ENCODE measurements at regions not wholly inside any gene's neighbourhood (a gene's known extent, or its start where the extent isn't known, plus 50 kb on each side); places are given as distances from the start of the nearest gene placed in this dataset.
A peak's percentile ranks its signal among the peaks of the same experiment; 100 is the strongest.
"Not testable (repeated sequence)": the region's sequence is repeated elsewhere in the genome, so short reads cannot be mapped to it uniquely, and the experiment has no call there.

GRCh38 chr15:62297522-62297921 is 132.4 kb upstream of the C2CD4B start:
- DNase-seq: no peak
- H3K9me3 ChIP-seq: 0 out of 2 replicates have a peak, but pooled peaks cover 3% of the 10 kb centered on the region
- H3K27me3 ChIP-seq: peaks cover 15% of the 10 kb centered on the region
- H3K4me3 ChIP-seq: no peak overlapping the region
- no peaks in the 10 kb centered on the region for H3K36me3 ChIP-seq

DNA sequence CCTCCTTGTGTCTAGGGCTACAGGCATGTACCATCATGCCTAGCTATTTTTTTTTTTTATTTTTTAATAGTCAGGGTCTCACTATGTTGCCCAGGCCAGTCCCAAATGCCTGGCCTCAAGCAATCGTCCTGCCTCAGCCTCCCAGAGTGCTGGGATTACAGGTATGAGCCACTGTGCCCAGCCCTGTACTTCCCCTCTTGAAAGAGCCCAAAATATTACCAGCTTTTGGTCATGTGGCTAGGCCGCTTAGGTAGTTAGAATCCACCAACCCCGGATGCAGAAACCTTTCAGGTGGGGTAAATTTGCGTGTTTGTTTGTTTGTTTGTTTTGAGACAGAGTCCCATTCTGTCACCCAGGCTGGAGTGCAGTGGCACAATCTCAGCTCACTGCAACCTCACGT is 132.8 kb upstream of the C2CD4B start:
- Histone ChIP-seq H3K4me3 (no peak overlapping the region), H3K27me3 (peaks cover 15% of the 10 kb centered on the region), H3K9me3 (no peaks in the 10 kb centered on the region), H3K36me3 (no peaks in the 10 kb centered on the region)
- no peak for DNase-seq

DNA sequence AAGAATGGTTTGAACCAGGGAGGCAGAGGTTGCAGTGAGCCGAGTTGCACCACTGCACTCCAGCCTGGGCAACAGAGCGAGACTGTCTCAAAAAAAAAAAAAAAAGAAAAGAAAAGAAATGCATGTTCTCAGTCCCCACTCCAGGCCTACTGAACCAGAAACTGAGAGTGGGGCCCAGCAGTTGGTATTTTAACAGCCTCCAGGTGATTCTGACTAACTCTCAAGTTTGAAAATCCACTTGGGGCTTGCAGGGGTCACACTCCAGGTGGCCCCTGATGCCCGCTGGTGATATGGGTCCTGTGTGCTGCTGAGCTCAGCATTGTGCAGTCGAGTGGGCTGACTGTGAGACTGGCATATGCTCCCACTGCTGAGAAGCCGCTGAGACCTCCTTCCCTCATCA is 133.7 kb upstream of the C2CD4B start:
- no peak for DNase-seq
- no peaks in the 10 kb centered on the region for H3K9me3 ChIP-seq
- no peaks in the 10 kb centered on the region for H3K36me3 ChIP-seq
- H3K4me3 ChIP-seq: no peak overlapping the region
- H3K27me3 ChIP-seq: peaks cover 15% of the 10 kb centered on the region

- H3K36me3 ChIP-seq: no peaks in the 10 kb centered on the region
- H3K9me3 ChIP-seq: no peaks in the 10 kb centered on the region
- peaks cover 15% of the 10 kb centered on the region for H3K27me3 ChIP-seq
- DNase-seq: no peak
- no peak overlapping the region for H3K4me3 ChIP-seq
Measured at GRCh38 chr15:62299541-62299940, 134.5 kb upstream of the C2CD4B start.

DNA sequence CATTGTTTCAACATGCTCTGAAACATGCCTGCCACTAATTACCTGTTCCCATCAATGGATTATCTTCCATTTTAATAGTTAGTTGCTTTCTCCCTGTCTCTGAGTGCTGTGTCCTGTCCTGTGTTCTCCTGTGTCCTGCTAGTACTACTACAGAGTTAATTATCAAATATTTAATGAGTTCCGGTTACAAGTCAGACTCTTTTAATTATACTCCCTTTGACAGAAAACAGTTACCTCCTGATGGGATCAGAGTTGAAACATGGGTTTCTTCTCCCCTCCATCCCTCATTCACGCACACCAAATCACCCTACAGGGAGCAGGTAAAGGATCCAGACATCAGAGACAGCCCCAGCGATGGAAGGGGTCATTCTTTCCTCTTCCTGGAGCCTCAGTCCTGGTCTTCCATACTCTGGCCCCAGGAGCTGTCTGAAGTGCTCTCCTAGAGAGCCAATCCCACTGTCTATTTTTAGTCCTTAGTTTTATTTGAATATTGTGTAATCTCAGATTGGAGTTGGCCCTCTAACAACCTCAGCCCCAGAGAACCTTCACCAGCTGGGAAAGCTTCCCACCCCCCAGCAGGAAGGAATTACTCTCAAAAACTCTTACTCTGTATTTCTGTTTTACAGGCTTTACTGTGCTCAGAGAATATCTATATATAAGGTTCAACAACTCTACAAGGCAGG is 137.0 kb upstream of the C2CD4B start:
- DNase-seq: no peak
- no peaks in the 10 kb centered on the region for H3K9me3 ChIP-seq
- no peaks in the 10 kb centered on the region for H3K36me3 ChIP-seq
- no peak overlapping the region for H3K4me3 ChIP-seq
- peaks cover 15% of the 10 kb centered on the region for H3K27me3 ChIP-seq

GRCh38 chr15:62306851-62307504 is 141.9 kb upstream of the C2CD4B start:
- Histone ChIP-seq H3K36me3 (no peaks in the 10 kb centered on the region), H3K9me3 (peaks cover 10% of the 10 kb centered on the region), H3K27me3 (no peaks in the 10 kb centered on the region), H3K4me3 (no peak overlapping the region)
- DNase-seq: peak; percentile 60

DNA sequence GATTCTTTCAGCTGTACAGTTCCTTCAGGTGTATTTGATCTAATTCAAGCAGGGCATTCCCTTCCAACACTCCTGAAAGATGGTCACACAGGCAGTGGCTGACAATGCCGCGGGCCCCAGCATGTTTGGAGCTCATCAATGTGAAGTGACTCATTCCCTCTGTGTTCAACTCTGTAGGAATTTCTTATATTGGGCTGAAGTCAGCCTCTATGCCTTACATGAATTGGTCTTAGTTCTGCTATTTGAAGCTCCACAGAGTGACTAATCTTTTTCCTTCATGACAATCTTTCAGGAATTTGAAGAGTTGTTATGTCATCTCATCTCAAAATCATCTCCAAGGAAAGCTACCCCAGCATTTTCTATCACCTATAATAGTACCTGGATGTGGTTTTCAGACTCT is 142.5 kb upstream of the C2CD4B start:
- no peaks in the 10 kb centered on the region for H3K36me3 ChIP-seq
- DNase-seq: peak; percentile 60
- H3K4me3 ChIP-seq: no peak overlapping the region
- no peaks in the 10 kb centered on the region for H3K27me3 ChIP-seq
- peaks cover 10% of the 10 kb centered on the region for H3K9me3 ChIP-seq

- Histone ChIP-seq H3K4me3 (no peak overlapping the region), H3K27me3 (no peaks in the 10 kb centered on the region; the same call in 1 of the 2 replicates), H3K36me3 (no peaks in the 10 kb centered on the region), H3K9me3 (peaks cover 3% of the 10 kb centered on the region)
- no peak for DNase-seq
Measured at GRCh38 chr15:62316413-62317060, 151.5 kb upstream of the C2CD4B start.

DNA sequence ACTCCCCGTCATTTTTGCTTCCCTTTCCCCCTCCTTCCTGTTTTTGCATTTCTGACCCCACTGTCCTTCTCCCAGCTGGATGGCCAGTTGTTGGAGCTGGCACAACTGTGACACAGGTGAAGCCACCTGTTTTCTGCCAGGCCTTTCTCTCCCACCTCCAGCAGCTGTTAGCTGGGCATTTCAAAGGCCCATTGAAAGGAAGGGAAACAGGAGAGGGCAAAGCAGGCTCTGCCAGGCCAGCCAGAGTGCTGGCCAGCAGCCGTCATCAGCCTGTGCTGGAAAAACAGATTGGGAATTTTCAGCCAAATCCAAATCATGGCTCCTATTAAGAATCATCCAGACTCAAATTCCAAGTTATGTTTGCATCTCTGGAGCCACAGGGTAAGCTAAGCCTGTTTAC is 155.2 kb upstream of the C2CD4B start:
- Histone ChIP-seq H3K36me3 (no peaks in the 10 kb centered on the region), H3K27me3 (no peaks in the 10 kb centered on the region; the same call in 1 of the 2 replicates), H3K4me3 (no peak overlapping the region), H3K9me3 (no peaks in the 10 kb centered on the region)
- DNase-seq: no peak

GRCh38 chr15:62323353-62323890 is 158.3 kb upstream of the C2CD4B start:
- no peak for DNase-seq
- no peak overlapping the region for H3K4me3 ChIP-seq
- H3K27me3 ChIP-seq: no peaks in the 10 kb centered on the region
- no peaks in the 10 kb centered on the region for H3K9me3 ChIP-seq
- H3K36me3 ChIP-seq: no peaks in the 10 kb centered on the region

GRCh38 chr15:62324382-62324781 is 159.3 kb upstream of the C2CD4B start:
- H3K36me3 ChIP-seq: no peaks in the 10 kb centered on the region
- no peaks in the 10 kb centered on the region for H3K27me3 ChIP-seq
- no peak for DNase-seq
- no peaks in the 10 kb centered on the region for H3K9me3 ChIP-seq
- H3K4me3 ChIP-seq: no peak overlapping the region

DNA sequence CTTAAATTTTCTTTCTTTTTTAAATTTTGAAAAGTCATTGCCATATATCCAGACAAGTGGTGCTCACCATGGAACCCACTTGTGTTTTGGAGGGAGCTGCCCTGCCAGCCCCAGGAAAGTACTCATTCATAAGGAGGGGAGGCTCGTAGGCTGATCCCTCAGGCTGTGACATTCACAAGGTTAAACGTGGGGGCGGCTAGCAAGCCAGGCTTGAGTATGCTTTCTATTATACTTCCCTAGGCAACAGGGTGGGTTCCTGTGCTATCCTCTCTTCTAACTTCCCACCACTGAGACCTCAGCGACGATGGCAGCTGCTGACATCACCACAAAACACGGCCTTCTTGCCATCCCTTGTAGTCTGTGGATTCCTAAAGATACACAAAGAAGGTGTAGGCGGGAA is 160.5 kb upstream of the C2CD4B start:
- H3K36me3 ChIP-seq: no peaks in the 10 kb centered on the region

DNA sequence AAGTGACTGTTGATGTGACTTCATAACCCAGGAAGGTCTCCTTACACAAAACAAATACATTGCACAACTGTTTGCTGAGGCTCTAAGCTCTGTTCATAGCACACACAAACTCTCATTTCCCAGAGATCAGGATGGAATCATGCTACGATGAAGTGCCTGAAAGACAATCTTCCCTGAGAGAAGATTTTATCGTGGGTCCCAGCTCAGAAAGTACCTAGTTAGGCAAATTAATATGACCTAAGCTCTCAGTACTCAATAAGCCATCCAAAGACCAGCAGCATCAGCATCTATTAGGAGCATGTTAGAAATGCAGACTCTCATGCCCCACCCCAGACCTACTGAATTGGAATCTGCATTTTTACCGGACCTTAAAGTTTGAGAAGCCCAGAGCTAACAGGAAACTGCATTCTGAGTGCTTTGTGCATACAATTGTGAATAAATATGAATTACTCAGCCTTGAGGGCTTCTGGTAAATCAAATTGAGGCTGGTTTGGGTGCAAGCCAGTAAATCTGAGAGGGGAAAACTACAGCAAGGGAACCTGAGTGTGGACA is 161.5 kb upstream of the C2CD4B start:
- Histone ChIP-seq H3K9me3 (no peaks in the 10 kb centered on the region), H3K27me3 (no peaks in the 10 kb centered on the region), H3K36me3 (no peaks in the 10 kb centered on the region), H3K4me3 (no peak overlapping the region)
- no peak for DNase-seq

More for the DNA sequence above, 160.5 kb upstream of the C2CD4B start:
- Histone ChIP-seq H3K27me3 (no peaks in the 10 kb centered on the region), H3K4me3 (no peak overlapping the region), H3K9me3 (no peaks in the 10 kb centered on the region)
- DNase-seq: no peak

DNA sequence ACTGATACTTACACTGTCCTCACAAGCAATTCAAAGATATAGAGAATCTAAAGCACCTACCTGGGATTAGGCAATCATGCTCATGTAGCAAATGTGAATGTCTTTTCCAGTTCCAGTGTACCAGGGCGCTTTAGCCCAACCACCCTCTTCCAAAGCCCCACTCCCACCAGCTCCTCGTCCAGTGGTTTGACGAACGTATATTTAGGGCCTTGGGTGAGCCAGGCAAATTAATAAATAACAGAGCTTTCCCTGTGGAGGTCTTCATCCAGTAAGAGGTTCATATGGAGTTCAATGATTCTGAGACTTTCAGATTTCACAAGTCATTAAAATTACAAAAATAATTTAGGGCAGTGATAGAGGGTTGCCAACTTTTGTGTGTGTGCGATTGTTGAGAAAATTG is 162.3 kb upstream of the C2CD4B start:
- H3K9me3 ChIP-seq: no peaks in the 10 kb centered on the region

DNA sequence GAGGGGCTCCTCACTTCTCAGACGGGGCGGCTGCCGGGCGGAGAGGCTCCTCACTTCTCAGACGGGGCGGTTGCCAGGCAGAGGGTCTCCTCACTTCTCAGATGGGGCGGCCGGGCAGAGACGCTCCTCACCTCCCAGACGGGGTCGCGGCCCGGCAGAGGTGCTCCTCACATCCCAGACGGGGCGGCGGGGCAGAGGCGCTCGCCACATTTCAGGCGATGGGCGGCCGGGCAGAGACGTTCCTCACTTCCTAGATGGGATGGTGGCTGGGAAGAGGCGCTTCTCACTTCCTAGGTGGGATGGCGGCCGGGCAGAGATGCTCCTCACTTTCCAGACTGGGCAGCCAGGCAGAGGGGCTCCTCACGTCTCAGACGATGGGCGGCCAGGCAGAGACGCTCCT is 167.4 kb upstream of the C2CD4B start:
- not testable (repeated sequence) for H3K27me3 ChIP-seq, H3K4me3 ChIP-seq, H3K9me3 ChIP-seq, H3K36me3 ChIP-seq, DNase-seq

More for the DNA sequence above, 162.3 kb upstream of the C2CD4B start:
- no peak overlapping the region for H3K4me3 ChIP-seq
- H3K36me3 ChIP-seq: no peaks in the 10 kb centered on the region
- no peaks in the 10 kb centered on the region for H3K27me3 ChIP-seq
- DNase-seq: no peak

- H3K9me3 ChIP-seq: no peaks in the 10 kb centered on the region
- DNase-seq: no peak
- H3K4me3 ChIP-seq: no peak overlapping the region
- H3K36me3 ChIP-seq: no peaks in the 10 kb centered on the region
- H3K27me3 ChIP-seq: no peaks in the 10 kb centered on the region
Measured at GRCh38 chr15:62334536-62334935, 169.5 kb upstream of the C2CD4B start.

DNA sequence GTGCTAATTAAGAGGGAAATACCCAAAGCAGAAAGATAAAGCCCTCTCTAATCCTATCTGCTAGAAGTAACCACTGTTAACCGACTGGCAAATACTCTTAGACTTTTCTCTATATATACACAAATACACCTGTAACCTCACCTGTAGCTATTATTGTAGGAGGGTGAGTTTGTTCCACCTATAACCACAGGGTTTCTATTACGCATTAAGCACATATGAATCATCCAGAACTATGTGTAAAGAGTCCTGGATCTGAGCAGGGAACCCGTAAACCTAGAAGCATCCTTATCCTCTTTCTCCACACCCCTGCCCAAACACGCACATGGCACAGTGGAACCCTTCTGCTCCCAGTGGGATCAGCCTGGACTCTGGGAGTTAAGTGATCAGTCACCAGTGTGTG is 172.8 kb upstream of the C2CD4B start:
- DNase-seq: no peak
- H3K36me3 ChIP-seq: no peaks in the 10 kb centered on the region
- H3K9me3 ChIP-seq: no peaks in the 10 kb centered on the region
- no peaks in the 10 kb centered on the region for H3K27me3 ChIP-seq
- H3K4me3 ChIP-seq: no peak overlapping the region
